ENCODE measurements at regions not wholly inside any gene's neighbourhood (a gene's known extent, or its start where the extent isn't known, plus 50 kb on each side); places are given as distances from the start of the nearest gene placed in this dataset.

GRCh38 chr2:16160281-16161084, 220.1 kb downstream of the MYCN start:
- Histone ChIP-seq H3K9me3 (ENCODE audit: control insufficient read depth, insufficient read depth, low read length) (peaks cover 13% of the 10 kb centered on the region), H3K79me1 (ENCODE audit: low read depth in 1 of 2, low read length in 2 of 2) (no peaks in the 10 kb centered on the region), H2AK9ac (replicated peaks; ENCODE audit: low read depth, low read length, poor library complexity) (no peak overlapping the region), H3K27me3 (ENCODE audit: control insufficient read depth, insufficient read depth, low read length) (no peaks in the 10 kb centered on the region), H2BK20ac (ENCODE audit: low read depth, low read length) (no peak overlapping the region), H3K36me3 (ENCODE audit: control insufficient read depth, insufficient read depth, low read length) (no peaks in the 10 kb centered on the region), H3K9me1 (ENCODE audit: insufficient read depth, low read length) (no peaks in the 10 kb centered on the region), H3K23ac (ENCODE audit: low read depth, low read length) (no peak overlapping the region), H2BK120ac (ENCODE audit: low read depth, low read length) (no peak overlapping the region), H3K4me2 (ENCODE audit: low read depth, low read length) (no peak overlapping the region), H3K4ac (ENCODE audit: low read depth, low read length) (no peak overlapping the region), H3K56ac (ENCODE audit: extremely low read depth, insufficient read depth, low read length) (no peak overlapping the region), H4K8ac (ENCODE audit: low read depth in 2 of 2, low read length in 2 of 2) (no peak overlapping the region), H3K4me1 (ENCODE audit: control insufficient read depth, insufficient read depth, low read length) (no peaks in the 10 kb centered on the region), H2AK5ac (ENCODE audit: low read depth, low read length) (no peak overlapping the region), H4K20me1 (ENCODE audit: insufficient read depth, low read length) (no peaks in the 10 kb centered on the region), H4K91ac (ENCODE audit: insufficient read depth, low read depth, low read length) (no peak overlapping the region), H3K4me3 (ENCODE audit: insufficient read depth, low read depth, low read length) (no peak overlapping the region), H3K14ac (replicated peaks; ENCODE audit: low read depth, low read length) (no peak overlapping the region), H3K18ac (ENCODE audit: low read depth, low read length) (no peak overlapping the region), H2AFZ (replicated peaks; ENCODE audit: low read length, poor library complexity) (no peak overlapping the region), H2BK5ac (ENCODE audit: low read depth, low read length, poor library complexity, severe bottlenecking) (no peak overlapping the region), H4K5ac (ENCODE audit: low read depth, low read length) (no peak overlapping the region), H2BK15ac (ENCODE audit: low read depth, low read length) (no peak overlapping the region), H3K9ac (ENCODE audit: low read depth, low read length) (no peak overlapping the region), H3K27ac (ENCODE audit: insufficient read depth, low read length) (no peak overlapping the region)
- no TSS peak for BruUV-seq (replicated peaks)
- no peak for ATAC-seq (ENCODE audit: low read depth)
- ChIA-PET CTCF (no interaction called here), POLR2A (ENCODE audit: unreplicated experiment) (no interaction called here)
- intact Hi-C loops (cut with micrococcal nuclease), result no loop called here
- dilution Hi-C loops (cut with HindIII; ENCODE audit: low sequenced_read_pairs, unreplicated experiment), result no loop called here
- in situ Hi-C loops (cut with MboI; ENCODE audit: low sequenced_read_pairs), result no loop called here
- WGBS, 2 experiments (ENCODE audit: extremely low coverage in 2 of 2, insufficient read length in 1 of 2), result 0% methylated on average over 1 of the region's 6 CpGs; no CpG with 5 or more reads in 1 of the 2 experiments
- TF ChIP-seq FOS (IDR thresholded peaks at IDR 0.05; ENCODE audit: low read depth, low read length) (no peak), SMC3 (IDR thresholded peaks at IDR 0.05; ENCODE audit: low read depth, low read length) (no peak), CTCF (conservative IDR thresholded peaks at IDR 0.05; ENCODE audit: low read depth, low read length) (no peak), CEBPB (IDR thresholded peaks at IDR 0.05; ENCODE audit: low read depth, low read length) (no peak), MAZ (IDR thresholded peaks at IDR 0.05; ENCODE audit: borderline replicate concordance, low read depth, low read length) (no peak), BHLHE40 (IDR thresholded peaks at IDR 0.05; ENCODE audit: low read depth, low read length) (no peak), CHD1 (IDR thresholded peaks at IDR 0.05; ENCODE audit: low read depth, low read length) (no peak), POLR2A (IDR thresholded peaks at IDR 0.05; ENCODE audit: low read depth, low read length) (no peak), ELK1 (IDR thresholded peaks at IDR 0.05; ENCODE audit: borderline replicate concordance, low read depth, low read length) (no peak), RAD21 (IDR thresholded peaks at IDR 0.05; ENCODE audit: low read length) (no peak), MXI1 (IDR thresholded peaks at IDR 0.05; ENCODE audit: borderline replicate concordance, low read depth, low read length) (no peak), NFE2L2 (IDR thresholded peaks at IDR 0.05; ENCODE audit: low read depth, low read length) (no peak), RFX5 (IDR thresholded peaks at IDR 0.05; ENCODE audit: low read depth, low read length) (no peak), RCOR1 (IDR thresholded peaks at IDR 0.05; ENCODE audit: insufficient replicate concordance, low read length) (no peak), MAFK (IDR thresholded peaks at IDR 0.05; ENCODE audit: low read depth, low read length) (no peak), USF2 (IDR thresholded peaks at IDR 0.05; ENCODE audit: low read depth, low read length) (no peak)
- no peak for DNase-seq

All from IMR-90 (cell line).